ENCODE measurements at regions not wholly inside any gene's neighbourhood (a gene's known extent, or its start where the extent isn't known, plus 50 kb on each side); places are given as distances from the start of the nearest gene placed in this dataset.

DNA sequence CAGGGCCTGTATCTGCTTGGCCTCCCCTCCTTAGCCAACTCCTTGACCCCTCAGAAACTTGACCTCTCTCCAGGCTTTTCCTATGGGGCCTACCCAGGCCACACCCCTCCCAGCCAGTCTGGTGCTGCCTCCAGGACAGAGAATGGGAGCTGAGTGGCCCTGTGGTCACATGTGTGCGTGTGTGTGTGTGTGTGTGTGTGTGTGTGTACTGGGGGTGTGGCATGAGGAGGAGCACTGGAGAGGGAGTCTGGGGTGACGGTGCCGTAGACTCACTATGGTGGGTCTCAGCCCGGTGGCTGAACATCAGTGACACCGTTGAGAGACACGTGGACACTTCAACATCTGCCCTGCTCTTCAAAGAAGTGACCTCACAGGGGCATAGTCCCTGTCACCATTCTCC, 180.4 kb downstream of the ENGASE start:
- FAIRE-seq (no peak), DNase-seq (ENCODE audit: low spot score) (no peak), ATAC-seq (no peak)
- H3K36me3 ChIP-seq (replicated peaks in 1 of 2; ENCODE audit: control insufficient read depth in 1 of 2, insufficient read depth in 2 of 2, low read length in 2 of 2), result no peaks in the 10 kb centered on the region
- CTCF ChIA-PET (ENCODE audit: low intra/inter-chr PET ratio, low total read pairs), result no interaction called here
- H4K20me1 ChIP-seq (ENCODE audit: insufficient read depth, low read length), result no peaks in the 10 kb centered on the region; the same call in 1 of the 2 replicates
- H3K9me3 ChIP-seq (ENCODE audit: low read length), result no peaks in the 10 kb centered on the region
- in situ Hi-C loops (cut with HindIII; ENCODE audit: extremely low pct_ligation_motif_present, low pct_unique_long_range_greater_than_20kb), result no loop called here
- POLR2A ChIA-PET, result no interaction called here
- no peak overlapping the region for H3K27ac ChIP-seq (ENCODE audit: extremely low read length, insufficient read depth, low read length)
- H3K79me2 ChIP-seq (ENCODE audit: insufficient read depth, low read length), result no peaks in the 10 kb centered on the region
- H2AFZ ChIP-seq (ENCODE audit: low read length), result no peak overlapping the region
- 8% methylated on average over 6 of the region's 6 CpGs for WGBS (ENCODE audit: low lambda C conversion rate)
- intact Hi-C loops (cut with micrococcal nuclease; ENCODE audit: unreplicated experiment), result no loop called here
- H3K9ac ChIP-seq (ENCODE audit: insufficient read depth, low read depth, low read length), result no peak overlapping the region
- no peak overlapping the region for H3K4me3 ChIP-seq (replicated peaks in 1 of 3; ENCODE audit: insufficient read depth in 1 of 3, low read depth in 2 of 3, low read length in 3 of 3)
- TF ChIP-seq ZEB1 (IDR thresholded peaks at IDR 0.05; ENCODE audit: insufficient replicate concordance, low read depth), result no peak
- peak; percentile 36; the same call in 1 of the 2 replicates for TF ChIP-seq CREB1 (IDR thresholded peaks at IDR 0.05)
- TF ChIP-seq CREB1 (CRISPR knock-in tag; IDR thresholded peaks at IDR 0.05), result no peak
- TF ChIP-seq, protein P1, sequence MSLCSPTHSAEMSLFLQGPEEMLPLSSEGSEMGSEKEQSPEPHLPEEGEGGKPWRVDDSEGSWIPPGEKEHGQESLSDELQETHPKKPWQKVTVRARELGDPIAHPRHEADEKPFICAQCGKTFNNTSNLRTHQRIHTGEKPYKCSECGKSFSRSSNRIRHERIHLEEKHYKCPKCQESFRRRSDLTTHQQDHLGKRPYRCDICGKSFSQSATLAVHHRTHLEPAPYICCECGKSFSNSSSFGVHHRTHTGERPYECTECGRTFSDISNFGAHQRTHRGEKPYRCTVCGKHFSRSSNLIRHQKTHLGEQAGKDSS (CRISPR knock-in tag; IDR thresholded peaks at IDR 0.05; ENCODE audit: borderline replicate concordance, low read depth), result 0 out of 2 replicates have a peak, but pooled peaks have one; percentile 37
- H3K4me2 ChIP-seq (ENCODE audit: low read depth, low read length), result no peak overlapping the region
- no TSS peak for BruUV-seq (replicated peaks)
- peaks cover 28 to 92% of the 10 kb centered on the region in 2 experiments for H3K27me3 ChIP-seq (ENCODE audit: control insufficient read depth in 1 of 2, insufficient read depth in 2 of 2, low read length in 2 of 2)
- no peaks in the 10 kb centered on the region for H3K4me1 ChIP-seq (ENCODE audit: insufficient read depth, low read length)

DNA sequence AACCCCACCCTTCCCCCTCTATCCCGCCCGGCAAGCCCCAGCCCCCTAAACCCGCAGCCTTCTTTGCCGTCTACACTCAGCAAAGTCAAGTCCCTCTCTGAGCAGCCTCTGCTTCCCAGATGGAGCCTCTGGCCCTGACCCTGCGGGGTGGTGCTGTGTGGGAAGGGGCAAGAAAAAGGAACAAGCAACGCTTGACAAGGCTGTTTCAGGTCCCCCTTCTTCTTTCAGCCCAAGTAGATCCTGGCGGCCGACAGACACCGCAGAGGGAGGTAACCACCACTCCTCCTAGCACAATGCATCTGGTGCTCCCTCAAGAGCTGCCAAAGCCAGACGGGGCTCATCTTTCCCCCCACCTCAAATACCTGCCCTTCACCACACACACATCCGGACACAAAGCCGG, 178.3 kb downstream of the ENGASE start:
- Histone ChIP-seq H3K9ac (ENCODE audit: insufficient read depth, low read depth, low read length) (no peak overlapping the region), H3K27me3 (ENCODE audit: control insufficient read depth in 1 of 2, insufficient read depth in 2 of 2, low read length in 2 of 2) (peaks cover 22 to 90% of the 10 kb centered on the region in 2 experiments), H2AFZ (ENCODE audit: low read length) (no peak overlapping the region), H4K20me1 (ENCODE audit: insufficient read depth, low read length) (no peaks in the 10 kb centered on the region; the same call in 1 of the 2 replicates), H3K4me1 (ENCODE audit: insufficient read depth, low read length) (no peaks in the 10 kb centered on the region), H3K4me2 (ENCODE audit: low read depth, low read length) (no peak overlapping the region), H3K27ac (ENCODE audit: extremely low read length, insufficient read depth, low read length) (no peak overlapping the region), H3K9me3 (ENCODE audit: low read length) (no peaks in the 10 kb centered on the region), H3K4me3 (replicated peaks in 1 of 3; ENCODE audit: insufficient read depth in 1 of 3, low read depth in 2 of 3, low read length in 3 of 3) (no peak overlapping the region), H3K79me2 (ENCODE audit: insufficient read depth, low read length) (no peaks in the 10 kb centered on the region), H3K36me3 (replicated peaks in 1 of 2; ENCODE audit: control insufficient read depth in 1 of 2, insufficient read depth in 2 of 2, low read length in 2 of 2) (no peaks in the 10 kb centered on the region)
- in situ Hi-C loops (cut with HindIII; ENCODE audit: extremely low pct_ligation_motif_present, low pct_unique_long_range_greater_than_20kb) (no loop called here), intact Hi-C loops (cut with micrococcal nuclease; ENCODE audit: unreplicated experiment) (no loop called here)
- TF ChIP-seq ZNF512B (CRISPR knock-in tag; IDR thresholded peaks at IDR 0.05; ENCODE audit: borderline replicate concordance) (no peak), HNRNPL (IDR thresholded peaks at IDR 0.05; ENCODE audit: low read depth, low read length) (no peak), MTA1 (CRISPR knock-in tag; IDR thresholded peaks at IDR 0.05; ENCODE audit: borderline replicate concordance) (no peak), BORCS8-MEF2B (CRISPR knock-in tag; IDR thresholded peaks at IDR 0.05) (no peak), ZNF274 (CRISPR knock-in tag; IDR thresholded peaks at IDR 0.05) (no peak), TBX2 (CRISPR knock-in tag; IDR thresholded peaks at IDR 0.05; ENCODE audit: borderline replicate concordance) (no peak)
- 6% methylated on average over 10 of the region's 12 CpGs for WGBS (ENCODE audit: low lambda C conversion rate)
- ChIA-PET CTCF (ENCODE audit: low intra/inter-chr PET ratio, low total read pairs) (no interaction called here), POLR2A (no interaction called here)
- FAIRE-seq, result no peak
- DNase-seq (ENCODE audit: low spot score), result no peak
- BruUV-seq (replicated peaks), result no TSS peak
- no peak for ATAC-seq

Data from HepG2 (cell line).